SH-SY5Y (cell line): ENCODE measurements at regions not wholly inside any gene's neighbourhood (a gene's known extent, or its start where the extent isn't known, plus 50 kb on each side); places are given as distances from the start of the nearest gene placed in this dataset.

Experiments
- GATA2 ChIP-seq: IDR thresholded peaks from 2 replicates; pipeline ENCODE4 v1.6.1; 2011; ENCODE audit warnings: mild to moderate bottlenecking, low read depth, low read length
- GATA3 ChIP-seq: IDR thresholded peaks from 2 replicates; pipeline ENCODE4 v1.6.1; 2011; ENCODE audit warnings: low read depth, mild to moderate bottlenecking, low read length, moderate library complexity

DNA sequence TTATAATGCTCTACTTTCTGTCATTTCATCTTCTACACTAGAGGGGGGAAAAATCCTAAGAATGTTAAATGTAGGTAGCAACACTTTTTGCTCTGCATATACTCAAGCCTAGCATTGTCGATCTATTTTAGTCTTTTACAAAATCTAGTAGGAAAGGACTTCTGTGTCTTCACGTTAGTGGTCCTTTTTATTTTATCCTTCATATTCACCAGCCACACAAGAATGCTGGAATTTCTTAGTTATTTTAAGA, 253.0 kb upstream of the FLRT2 start:
- no peak for TF ChIP-seq GATA2
- TF ChIP-seq GATA3: no peak
